ENCODE measurements at regions not wholly inside any gene's neighbourhood (a gene's known extent, or its start where the extent isn't known, plus 50 kb on each side); places are given as distances from the start of the nearest gene placed in this dataset.

DNA sequence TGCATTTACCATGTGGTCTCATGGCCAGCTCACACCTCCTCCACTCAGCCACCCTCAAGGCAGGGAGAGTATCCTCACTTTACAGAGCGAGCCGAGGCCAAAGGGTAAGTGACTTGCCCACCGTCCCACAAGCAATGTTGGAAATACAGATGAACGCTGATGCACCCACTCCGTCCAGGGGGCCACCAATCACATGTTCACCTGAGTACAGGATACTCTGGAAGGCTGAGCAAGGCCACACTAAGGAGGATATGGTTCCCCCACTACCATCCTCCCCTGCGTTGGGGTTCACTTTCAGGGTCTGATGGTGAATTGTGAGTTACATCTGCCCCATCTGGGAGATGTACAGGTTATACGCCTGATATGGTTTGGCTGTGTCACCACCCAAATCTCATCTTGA, 128.8 kb downstream of the ATPSCKMT start:
- ChIA-PET CTCF (no interaction called here), POLR2A (ENCODE audit: unreplicated experiment) (no interaction called here)
- no peak for DNase-seq
- Histone ChIP-seq H4K20me1 (ENCODE audit: insufficient read depth) (no peaks in the 10 kb centered on the region), H3K36me3 (ENCODE audit: low read depth) (no peaks in the 10 kb centered on the region), H3K27ac (no peak overlapping the region), H3K79me2 (ENCODE audit: low read depth) (no peaks in the 10 kb centered on the region), H3K9me3 (ENCODE audit: insufficient read depth, low read depth) (no peaks in the 10 kb centered on the region), H3K4me3 (no peak overlapping the region), H3K27me3 (ENCODE audit: insufficient read depth, low read depth) (no peaks in the 10 kb centered on the region), H2AFZ (no peak overlapping the region), H3K9me2 (ENCODE audit: insufficient read depth) (no peaks in the 10 kb centered on the region), H3K4me1 (replicated peaks; ENCODE audit: insufficient read depth) (no peaks in the 10 kb centered on the region), H3K4me2 (no peak overlapping the region), H3F3A (ENCODE audit: insufficient read depth, low read depth) (no peaks in the 10 kb centered on the region)
- TF ChIP-seq, protein P1, sequence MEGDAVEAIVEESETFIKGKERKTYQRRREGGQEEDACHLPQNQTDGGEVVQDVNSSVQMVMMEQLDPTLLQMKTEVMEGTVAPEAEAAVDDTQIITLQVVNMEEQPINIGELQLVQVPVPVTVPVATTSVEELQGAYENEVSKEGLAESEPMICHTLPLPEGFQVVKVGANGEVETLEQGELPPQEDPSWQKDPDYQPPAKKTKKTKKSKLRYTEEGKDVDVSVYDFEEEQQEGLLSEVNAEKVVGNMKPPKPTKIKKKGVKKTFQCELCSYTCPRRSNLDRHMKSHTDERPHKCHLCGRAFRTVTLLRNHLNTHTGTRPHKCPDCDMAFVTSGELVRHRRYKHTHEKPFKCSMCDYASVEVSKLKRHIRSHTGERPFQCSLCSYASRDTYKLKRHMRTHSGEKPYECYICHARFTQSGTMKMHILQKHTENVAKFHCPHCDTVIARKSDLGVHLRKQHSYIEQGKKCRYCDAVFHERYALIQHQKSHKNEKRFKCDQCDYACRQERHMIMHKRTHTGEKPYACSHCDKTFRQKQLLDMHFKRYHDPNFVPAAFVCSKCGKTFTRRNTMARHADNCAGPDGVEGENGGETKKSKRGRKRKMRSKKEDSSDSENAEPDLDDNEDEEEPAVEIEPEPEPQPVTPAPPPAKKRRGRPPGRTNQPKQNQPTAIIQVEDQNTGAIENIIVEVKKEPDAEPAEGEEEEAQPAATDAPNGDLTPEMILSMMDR (conservative IDR thresholded peaks at IDR 0.05): no peak
- TF ChIP-seq EZH2 (IDR thresholded peaks at IDR 0.05; ENCODE audit: low read depth): no peak
- intact Hi-C loops (cut with micrococcal nuclease; ENCODE audit: unreplicated experiment): no loop called here
- BruUV-seq (replicated peaks): no TSS peak

DNA sequence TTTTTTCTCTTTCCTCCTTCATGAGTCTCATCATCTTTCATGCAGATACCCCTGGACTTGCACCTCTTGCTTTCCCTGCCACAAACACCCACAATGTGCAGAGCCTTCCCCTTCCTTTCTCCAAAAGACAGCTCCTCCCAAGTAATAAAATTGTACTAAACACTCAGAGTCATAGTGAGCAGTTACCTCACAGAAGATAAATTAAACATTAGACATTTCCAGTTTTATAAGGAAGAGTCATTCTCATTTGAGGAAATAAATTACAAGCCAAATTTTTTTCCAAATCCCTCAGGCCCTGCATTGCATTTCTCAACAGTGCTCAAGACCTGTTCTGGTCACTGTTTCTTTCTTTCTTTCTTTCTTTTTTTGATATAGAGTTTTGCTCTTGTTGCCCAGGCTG, 131.5 kb downstream of the ATPSCKMT start:
- TF ChIP-seq EZH2 (IDR thresholded peaks at IDR 0.05; ENCODE audit: low read depth): no peak
- TF ChIP-seq, protein P1 (conservative IDR thresholded peaks at IDR 0.05): no peak
- H3F3A ChIP-seq (ENCODE audit: insufficient read depth, low read depth): no peaks in the 10 kb centered on the region
- no peaks in the 10 kb centered on the region for H3K9me2 ChIP-seq (ENCODE audit: insufficient read depth)
- H3K36me3 ChIP-seq (ENCODE audit: low read depth): no peaks in the 10 kb centered on the region
- H3K4me1 ChIP-seq (replicated peaks; ENCODE audit: insufficient read depth): no peaks in the 10 kb centered on the region
- no peak overlapping the region for H2AFZ ChIP-seq
- H3K27ac ChIP-seq: no peak overlapping the region
- ChIA-PET POLR2A (ENCODE audit: unreplicated experiment) (no interaction called here), CTCF (no interaction called here)
- no peaks in the 10 kb centered on the region for H3K79me2 ChIP-seq (ENCODE audit: low read depth)
- H3K27me3 ChIP-seq (ENCODE audit: insufficient read depth, low read depth): no peaks in the 10 kb centered on the region
- no peak overlapping the region for H3K4me3 ChIP-seq
- peak in 1 of 2 experiments; percentile 70 for DNase-seq
- H4K20me1 ChIP-seq (ENCODE audit: insufficient read depth): no peaks in the 10 kb centered on the region
- BruUV-seq (replicated peaks): no TSS peak
- no peaks in the 10 kb centered on the region for H3K9me3 ChIP-seq (ENCODE audit: insufficient read depth, low read depth)
- intact Hi-C loops (cut with micrococcal nuclease; ENCODE audit: unreplicated experiment): no loop called here
- H3K4me2 ChIP-seq: no peak overlapping the region

DNA sequence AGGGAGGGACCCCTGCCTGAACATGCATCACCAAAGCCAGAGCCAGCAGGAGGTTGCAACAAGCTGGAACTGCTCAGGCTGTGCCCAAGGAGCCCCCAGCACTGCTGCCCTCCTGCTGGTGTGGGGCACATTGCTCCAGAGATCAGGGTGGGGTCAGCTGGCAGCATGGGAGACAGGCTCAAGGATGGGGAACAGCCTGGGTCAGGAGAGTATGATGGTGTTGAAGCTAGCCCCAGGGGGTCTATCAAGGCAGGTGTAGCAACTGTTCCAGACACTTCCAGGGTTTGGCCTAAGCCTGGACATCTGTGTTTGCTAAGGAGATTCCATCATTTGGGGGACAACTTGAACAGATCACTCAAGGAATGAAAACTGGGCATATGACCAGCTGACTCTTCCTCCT, 133.1 kb downstream of the ATPSCKMT start:
- Histone ChIP-seq H3K9me3 (ENCODE audit: insufficient read depth, low read depth) (no peaks in the 10 kb centered on the region), H3K79me2 (ENCODE audit: low read depth) (no peaks in the 10 kb centered on the region), H3K4me3 (no peak overlapping the region), H3K9me2 (ENCODE audit: insufficient read depth) (no peaks in the 10 kb centered on the region), H3K4me2 (no peak overlapping the region), H3K4me1 (replicated peaks; ENCODE audit: insufficient read depth) (no peaks in the 10 kb centered on the region), H3K27me3 (ENCODE audit: insufficient read depth, low read depth) (no peaks in the 10 kb centered on the region), H3K36me3 (ENCODE audit: low read depth) (no peaks in the 10 kb centered on the region), H4K20me1 (ENCODE audit: insufficient read depth) (no peaks in the 10 kb centered on the region), H3F3A (ENCODE audit: insufficient read depth, low read depth) (no peaks in the 10 kb centered on the region), H3K27ac (no peak overlapping the region), H2AFZ (no peak overlapping the region)
- TF ChIP-seq, protein P1 (conservative IDR thresholded peaks at IDR 0.05): no peak
- TF ChIP-seq EZH2 (IDR thresholded peaks at IDR 0.05; ENCODE audit: low read depth): no peak
- intact Hi-C loops (cut with micrococcal nuclease; ENCODE audit: unreplicated experiment): no loop called here
- no TSS peak for BruUV-seq (replicated peaks)
- CTCF ChIA-PET: no interaction called here
- POLR2A ChIA-PET (ENCODE audit: unreplicated experiment): no interaction called here
- no peak for DNase-seq
